HG02571 (cell line): ENCODE measurements at regions not wholly inside any gene's neighbourhood (a gene's known extent, or its start where the extent isn't known, plus 50 kb on each side); places are given as distances from the start of the nearest gene placed in this dataset.

Experiments used
- ATAC-seq: cut with Tn5 transposase; IDR thresholded peaks from one replicate; pipeline ENCODE4 v1.9.1; 2021; ENCODE audit warnings: mild to moderate bottlenecking, moderate library complexity; ENCODE audit not compliant: unreplicated experiment

DNA sequence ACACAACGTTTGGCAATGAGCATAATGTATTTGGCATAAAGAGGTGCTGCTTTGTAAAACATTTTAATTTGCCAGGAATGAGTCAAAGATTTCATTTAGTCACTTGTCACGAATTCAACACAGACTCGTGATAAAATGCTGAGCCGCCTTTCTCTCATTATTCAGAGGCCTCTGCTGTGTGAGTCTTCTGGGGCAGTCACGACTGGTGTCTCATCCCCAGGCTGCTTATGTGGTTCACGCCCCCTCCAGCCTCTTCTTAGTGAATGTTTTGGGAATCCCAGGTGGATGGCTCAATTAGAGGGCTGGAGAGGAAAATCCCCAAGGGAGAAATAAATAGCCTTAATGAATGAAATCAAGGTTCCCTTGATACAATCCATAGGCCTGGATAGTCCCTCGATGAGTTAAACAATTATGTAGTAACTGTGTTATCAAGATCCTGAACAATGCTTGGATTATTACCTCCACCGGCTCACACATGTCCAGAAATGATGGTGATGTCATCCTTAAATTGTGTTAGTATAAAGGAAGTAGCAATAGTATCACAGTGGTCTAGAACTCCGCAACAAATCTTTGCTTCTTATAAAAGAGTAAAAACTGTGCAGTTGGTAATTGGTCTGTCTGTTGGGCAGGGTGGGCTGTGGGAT, 192.1 kb upstream of the ADAMTS16 start:
- no peak for ATAC-seq

DNA sequence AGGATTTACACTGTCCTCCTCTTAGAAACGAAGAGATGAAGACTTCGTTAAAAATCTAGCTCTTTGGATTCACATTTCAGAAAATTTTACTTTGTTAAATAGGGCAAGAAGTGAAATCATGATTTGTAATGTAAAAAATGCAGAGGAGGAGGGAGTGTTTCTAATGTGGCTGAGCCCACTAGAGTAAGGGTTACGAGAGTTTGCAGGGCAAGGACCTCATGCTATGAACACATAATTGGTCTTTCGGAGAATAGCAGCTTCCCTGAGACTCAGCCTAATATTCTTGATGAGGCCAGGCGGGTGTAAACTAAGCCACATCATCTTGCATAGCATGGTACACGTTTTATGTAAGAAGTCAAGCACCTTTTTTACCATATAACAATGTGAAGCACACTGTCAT, 191.0 kb upstream of the ADAMTS16 start:
- ATAC-seq: no peak

DNA sequence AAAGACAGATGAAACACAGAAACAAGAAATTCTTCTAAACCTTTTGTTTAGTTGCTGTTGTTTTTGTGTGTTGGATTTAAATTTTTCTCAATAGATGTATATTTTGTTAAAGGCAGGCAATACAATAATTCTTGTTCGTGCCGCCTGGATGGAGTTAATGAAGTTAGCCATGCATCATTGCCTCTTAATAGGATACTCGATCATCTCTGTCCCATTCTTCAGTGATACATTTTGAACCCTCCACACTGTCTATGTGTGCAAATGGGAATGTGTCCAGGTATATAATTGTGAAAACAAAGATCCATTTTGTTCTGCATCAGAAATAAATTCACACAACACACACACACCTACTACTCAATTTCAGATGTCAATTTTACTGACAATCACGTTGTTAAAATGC, 186.6 kb upstream of the ADAMTS16 start:
- no peak for ATAC-seq

DNA sequence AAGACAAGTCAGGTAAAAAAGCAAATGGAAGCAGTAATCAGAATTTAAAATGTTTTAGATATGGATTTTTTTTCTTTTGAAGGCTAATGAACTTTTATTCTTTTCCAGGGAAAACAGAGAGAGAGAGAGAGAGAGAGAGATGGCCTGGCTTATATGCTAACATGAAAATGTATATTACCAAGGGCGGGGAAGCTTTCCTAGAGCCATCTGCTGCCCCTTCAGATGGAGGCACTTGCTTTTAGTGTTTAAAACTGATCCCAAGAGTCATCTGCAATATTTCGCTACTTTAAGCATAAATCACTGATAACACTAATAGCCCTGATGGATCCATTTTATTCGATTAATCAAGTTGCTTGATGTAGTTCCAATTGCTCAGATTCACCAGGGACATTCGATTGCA, 186.1 kb upstream of the ADAMTS16 start:
- no peak for ATAC-seq

DNA sequence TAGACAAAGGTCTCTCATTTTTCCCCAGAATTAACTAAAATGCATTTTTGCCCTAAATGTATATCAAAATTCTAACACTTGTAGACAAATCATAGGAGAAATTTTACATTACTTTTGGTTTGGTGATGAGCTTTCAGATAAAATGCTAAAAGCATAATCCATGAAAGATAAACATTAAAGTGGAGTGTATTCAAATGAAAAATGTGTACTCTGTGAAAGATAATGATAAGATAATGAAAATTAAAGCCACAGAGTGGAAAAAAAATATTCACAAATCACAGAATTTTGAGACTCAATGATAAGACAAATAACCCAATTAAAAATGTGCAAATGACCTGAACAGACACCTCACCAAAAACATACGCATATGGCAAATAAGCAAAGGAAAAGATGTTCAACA, 176.9 kb upstream of the ADAMTS16 start:
- no peak for ATAC-seq

DNA sequence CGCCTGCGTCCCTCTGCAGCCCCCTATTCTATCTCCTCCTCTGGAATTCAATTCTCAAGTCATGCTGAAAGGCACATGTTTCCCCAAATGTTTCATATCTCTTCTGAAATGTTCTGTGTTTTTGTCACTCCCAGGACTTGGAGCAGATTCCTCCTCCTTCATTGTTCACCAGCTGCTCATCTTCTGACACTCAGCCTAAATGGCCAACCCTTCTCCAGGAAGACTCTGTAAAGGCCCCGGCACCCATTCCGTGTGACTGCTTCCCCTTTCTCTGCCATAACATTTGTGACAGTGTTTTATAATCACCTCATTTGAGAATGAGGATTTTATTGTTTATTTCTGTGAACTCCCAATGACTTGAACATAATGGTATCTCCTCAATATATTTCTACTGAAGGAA, 170.8 kb upstream of the ADAMTS16 start:
- no peak for ATAC-seq

DNA sequence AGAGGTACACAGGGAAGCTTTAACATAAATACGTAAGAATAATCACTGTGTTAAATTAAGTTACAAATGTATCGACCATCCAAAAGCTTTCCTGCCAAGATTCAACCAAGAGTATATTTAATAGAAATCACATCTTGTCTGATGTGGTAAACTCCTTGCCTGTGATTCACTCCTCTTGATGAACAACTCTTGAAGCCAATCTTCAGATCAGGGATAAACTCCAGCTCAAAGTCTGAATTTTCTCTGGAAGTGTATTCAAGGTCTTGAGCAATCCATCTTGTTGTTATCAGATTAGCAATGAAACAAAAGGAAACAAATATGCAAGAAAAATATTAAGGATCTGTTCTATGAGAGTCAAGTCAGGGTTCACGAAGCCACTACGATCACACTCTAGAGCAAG, 170.0 kb upstream of the ADAMTS16 start:
- no peak for ATAC-seq

DNA sequence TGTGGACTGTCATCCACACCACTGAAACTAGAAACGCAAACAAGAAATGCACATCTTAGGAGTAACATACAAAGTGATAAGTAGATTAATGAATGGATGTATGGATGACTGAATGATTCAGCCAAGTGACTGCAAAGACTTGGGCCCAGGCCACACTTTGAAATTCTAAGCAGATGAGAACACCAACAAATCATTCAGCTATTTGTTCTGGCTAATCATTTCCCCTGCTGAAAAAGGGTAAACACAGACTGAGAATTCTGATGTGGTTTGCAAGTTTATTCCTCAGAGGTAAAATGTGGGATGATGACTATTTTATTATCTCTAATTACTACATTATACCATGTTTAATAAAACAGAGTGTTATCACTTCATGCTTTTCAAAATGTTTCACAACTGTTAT, 163.2 kb upstream of the ADAMTS16 start:
- ATAC-seq: no peak

DNA sequence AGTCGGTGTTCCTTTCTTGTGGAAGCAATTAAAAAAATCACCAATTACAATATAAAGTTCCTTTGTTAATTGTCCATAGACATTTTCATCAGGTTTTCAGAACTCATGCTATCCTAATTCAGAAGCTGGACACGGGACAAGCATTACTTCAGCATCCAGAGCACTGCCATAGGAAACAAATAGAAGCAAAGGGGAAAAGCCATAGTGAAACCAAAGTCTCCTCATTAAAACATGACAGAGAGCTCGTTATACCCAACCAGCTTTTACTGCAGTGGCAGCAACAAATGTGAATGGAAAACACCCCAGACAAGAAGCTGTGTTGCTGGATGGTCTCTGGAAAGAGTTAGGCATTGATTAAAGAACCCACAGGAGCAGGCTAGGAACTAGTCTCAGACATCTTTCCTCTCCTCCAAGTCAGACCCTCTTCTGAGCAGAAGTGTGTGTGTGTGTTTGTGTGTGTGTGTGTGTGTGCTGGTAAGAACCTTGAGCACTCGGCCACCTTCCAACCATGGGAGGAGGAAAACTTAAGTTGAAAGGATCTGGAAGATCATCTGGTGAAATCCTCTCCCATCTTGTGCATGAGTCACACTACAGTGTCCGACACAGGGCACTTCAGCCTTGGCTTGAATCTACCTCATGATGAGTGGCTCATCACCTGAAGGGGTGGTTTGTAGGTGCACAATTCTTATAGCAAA, 162.6 kb upstream of the ADAMTS16 start:
- ATAC-seq: no peak

DNA sequence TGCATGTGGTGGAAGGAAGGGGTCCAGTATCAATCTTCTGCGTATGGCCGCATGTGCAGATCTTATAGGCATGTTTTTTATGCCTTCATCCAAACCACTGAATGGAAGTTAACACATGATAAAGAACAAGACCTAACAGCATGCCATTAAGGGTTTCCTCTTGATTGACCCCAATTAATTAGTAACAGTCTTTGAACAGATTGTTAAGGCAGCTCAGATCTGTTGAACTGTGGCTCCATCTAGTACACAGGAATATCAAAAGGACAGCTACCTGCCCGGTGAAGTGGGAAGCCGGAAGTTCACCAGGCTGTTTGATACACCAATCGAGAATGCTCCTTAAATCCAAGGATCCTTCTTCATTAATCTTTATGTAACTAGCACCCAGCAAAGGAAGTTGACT, 159.9 kb upstream of the ADAMTS16 start:
- no peak for ATAC-seq

DNA sequence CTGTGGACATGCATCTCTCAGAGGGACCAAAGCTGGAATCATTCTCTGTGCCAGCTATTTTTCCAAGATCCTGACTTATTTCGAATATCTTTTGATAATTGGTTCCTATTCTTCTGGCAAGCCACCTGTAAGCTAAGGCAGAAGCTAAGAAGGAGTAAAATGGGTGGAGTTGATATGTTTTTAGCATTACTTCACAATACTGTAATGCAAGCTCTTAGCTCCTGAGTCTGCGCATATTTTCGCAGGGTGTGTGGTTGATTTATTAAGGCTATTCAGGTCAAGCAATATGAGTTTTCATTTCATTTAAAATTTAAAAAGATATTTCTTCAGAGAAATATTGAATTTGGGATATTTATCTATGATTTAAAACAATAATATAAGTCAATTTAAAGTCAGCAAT, 158.5 kb upstream of the ADAMTS16 start:
- ATAC-seq: no peak

DNA sequence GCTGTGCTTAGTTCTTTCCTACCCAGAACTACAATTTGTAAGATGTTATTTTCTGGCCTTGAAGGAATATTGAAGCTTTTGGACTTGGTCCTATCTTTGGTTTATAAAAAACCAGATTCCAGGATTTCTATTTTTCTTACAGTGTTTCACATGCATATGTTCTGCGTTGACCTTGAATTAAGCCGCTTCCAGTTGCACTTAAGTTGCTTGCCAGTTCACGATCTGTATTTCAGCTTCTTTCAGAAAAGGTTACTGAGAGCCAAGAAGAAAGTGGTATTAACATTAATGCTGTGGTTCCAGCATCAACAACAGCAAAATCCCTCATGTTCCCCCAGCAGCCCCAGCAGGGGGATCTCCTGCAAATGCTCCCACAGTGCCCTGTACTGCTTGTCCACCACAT, 156.4 kb upstream of the ADAMTS16 start:
- ATAC-seq: no peak

DNA sequence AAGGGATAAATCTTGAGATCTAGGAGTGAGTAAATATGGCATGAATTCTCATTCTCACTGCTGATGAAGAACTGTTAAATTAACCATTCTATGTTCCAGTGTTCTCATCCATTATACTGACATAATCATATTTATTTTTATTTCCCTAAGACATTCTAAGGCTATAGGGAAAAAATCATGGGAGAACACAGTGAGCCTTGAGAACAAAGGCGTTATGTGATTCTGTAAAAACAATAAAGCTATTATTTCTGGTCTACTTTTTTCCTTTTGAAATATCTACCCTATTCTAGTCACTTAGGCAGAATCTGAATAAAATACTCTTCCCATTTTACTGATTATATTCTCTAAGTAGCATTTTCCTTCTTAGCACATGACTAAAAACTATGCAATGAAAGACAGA, 155.7 kb upstream of the ADAMTS16 start:
- ATAC-seq: no peak

DNA sequence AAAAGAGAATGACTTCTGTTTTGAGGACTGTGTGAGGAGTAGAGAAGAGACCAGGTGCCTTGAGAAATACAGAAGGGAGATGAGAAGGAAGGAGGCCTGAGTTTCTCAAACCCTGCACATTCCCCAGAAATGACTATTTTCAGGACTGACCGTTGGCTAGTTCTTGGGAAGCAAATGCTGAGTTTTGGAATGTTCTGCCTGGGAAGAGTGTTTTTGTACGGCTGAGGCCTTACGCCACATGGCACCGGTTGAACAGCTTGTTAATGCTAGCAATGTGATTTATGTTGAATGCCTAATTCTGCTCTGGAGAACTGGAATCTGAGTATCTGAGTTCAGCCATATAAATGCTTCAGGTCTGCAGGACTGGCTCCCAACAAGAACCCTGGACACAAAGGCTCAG, 152.7 kb upstream of the ADAMTS16 start:
- no peak for ATAC-seq

DNA sequence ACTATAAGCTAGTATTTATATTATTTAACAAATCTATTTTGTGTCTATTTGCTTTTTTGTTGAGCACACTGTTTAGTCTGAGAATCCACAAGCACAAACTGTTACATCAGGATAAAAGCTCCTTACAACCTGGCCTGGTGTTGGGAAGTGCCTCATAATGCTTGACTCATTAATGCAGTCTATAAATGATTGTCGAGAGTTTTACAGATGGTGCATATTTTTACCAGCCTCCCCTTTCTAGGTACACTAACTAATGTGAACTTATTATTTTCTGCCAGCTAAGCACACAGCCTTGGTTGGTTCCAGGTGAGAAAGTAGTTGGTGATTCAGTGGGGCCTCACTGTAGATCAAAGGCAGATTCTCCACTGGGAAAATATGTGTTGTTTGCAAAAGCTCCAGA, 151.0 kb upstream of the ADAMTS16 start:
- no peak for ATAC-seq

DNA sequence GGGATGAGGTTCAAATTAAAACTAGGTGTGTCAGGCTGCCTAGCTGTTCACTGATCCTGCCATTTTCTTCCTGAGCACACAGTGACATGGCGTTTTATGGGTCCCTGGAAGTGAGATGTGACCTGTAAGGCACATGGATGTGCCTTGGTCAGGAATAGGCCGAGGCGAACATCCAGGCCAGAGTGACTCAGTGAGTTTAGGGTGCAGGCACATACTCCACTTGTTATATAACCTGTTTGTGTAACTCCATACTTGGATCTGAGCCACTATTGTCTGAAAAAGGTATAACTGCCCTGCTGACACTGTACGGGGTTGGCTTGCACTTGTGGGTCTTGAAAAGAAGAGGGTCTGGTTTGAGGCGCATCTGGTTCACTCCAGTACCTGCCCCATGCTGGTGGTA, 150.1 kb upstream of the ADAMTS16 start:
- ATAC-seq: no peak

DNA sequence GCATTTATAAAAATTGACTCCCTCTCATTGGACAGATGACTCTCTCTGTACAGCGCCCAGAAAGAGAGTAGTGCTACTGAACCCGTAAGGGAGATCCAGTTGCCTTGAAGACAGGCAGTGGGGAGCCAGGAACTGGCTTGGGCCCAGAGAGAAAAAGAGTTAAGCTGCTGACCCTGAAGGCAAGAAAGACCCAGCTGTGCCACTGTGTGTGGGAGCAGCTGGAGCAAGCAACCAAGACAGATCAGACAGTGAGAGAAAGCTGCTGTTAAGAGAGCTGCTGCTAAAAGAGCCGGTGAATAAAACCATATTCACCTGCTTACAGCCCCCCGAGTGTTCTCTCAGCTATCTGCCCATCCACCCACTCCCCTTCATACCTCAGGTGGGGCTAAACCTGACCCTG, 149.7 kb upstream of the ADAMTS16 start:
- ATAC-seq: no peak

DNA sequence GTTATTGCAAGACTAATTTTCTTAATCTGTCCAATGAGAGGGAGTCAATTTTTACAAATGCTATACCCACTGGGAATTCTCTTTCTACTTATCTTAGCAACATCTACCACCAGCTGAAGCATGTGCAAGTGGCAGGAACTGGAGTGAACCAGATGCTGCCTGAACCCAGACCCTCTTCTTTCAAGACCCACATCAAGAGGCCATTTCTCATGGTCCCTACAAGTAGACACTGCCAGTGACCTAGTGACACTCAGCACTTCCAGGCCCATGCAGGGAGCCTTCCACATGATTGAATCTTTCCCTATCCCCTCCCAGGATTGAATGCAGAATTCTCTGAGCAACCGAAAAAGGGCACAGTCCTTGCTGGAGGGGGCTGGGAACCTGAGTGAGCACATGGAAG, 148.2 kb upstream of the ADAMTS16 start:
- no peak for ATAC-seq

DNA sequence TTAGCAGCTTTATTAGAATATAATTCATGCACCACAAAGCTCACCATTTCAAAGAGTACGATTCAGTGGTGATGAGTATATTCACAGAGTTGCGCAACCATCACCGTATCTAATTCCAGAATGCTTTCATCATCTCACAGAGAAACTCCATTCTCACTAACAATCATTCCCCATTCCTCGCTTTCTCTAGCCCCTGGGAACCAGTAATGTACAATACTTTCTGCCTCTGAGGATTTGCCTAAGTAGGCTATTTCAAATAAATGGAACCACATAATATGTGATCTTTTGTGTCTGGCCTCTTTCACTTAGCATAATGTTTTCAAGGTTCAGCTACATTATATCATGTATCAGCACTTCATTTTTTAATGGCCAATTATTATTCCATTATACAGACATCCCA, 145.1 kb upstream of the ADAMTS16 start:
- ATAC-seq: no peak

DNA sequence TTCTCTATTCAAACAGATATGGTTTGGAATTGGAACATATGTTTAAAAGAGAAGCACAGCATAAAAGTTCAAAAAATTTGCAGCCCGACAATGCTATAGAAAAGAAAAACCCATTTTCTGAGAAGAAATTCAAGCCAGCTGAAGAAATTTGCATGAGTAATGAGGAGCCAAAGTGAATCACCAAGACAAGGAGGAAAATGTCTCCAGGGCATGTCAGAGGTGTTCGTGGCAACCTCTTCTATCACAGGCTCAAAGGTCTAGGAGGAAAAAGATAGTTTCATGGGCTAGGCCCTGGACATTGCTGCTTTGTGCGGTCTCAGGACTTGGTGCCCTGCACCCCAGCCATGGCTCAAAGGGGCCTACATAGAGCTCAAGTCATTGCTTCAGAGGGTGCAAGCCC, 134.8 kb upstream of the ADAMTS16 start:
- no peak for ATAC-seq

DNA sequence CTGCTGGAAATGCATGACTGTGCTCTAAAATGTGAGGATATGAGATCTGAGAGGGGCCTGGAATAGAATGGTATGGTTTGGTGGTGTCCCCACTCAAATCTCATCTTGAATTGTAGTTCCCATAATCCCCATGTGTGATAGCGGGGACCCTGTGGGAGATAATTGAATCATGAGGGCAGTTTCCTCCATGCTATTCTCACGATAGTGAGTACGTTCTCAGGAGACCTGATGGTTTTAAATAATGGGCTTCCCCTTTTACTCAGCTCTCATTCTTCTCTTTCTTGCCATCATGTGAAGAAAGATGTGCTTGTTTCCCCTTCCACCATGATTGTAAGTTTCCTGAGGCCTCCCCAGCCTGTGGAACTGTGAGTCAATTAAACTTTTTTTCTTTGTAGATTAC, 133.6 kb upstream of the ADAMTS16 start:
- ATAC-seq: no peak

DNA sequence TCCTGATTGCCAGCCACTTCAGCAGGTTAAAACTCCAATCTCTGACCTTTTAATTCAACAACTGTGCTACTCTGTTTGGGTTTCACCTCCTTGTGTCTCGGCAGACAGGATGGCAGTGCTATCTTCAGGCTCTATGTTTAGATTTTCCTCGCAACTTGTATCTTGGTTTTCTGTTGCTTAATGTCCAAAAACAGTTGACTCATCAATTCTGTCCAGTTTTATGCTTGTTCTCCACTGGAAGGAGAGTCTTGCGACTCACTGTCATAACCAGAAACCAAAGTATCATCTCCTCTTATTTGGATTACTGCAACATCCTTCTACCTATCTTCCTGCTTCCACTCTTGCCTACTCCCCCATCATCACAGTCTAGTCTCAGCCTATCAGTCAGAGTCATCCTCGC, 130.9 kb upstream of the ADAMTS16 start:
- ATAC-seq: no peak

DNA sequence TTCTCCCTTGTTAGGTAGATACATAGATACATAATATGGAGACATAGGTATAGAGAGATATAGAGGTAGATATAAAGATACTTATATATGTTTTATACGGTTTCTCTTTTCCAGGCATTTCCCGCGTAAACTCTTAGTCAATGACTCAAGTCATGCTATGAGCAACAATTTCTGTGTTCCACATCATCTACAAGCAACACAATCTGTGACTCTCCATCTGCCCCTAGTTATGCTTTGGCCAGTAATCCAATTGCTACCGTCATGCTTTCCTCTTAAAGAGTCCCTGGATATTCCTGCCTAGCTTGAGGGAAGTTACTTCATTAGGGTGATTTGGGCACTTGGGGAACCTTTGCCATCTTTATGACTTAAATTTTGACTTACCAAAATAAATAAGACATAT, 129.0 kb upstream of the ADAMTS16 start:
- ATAC-seq: no peak
